ENCODE measurements at regions not wholly inside any gene's neighbourhood (a gene's known extent, or its start where the extent isn't known, plus 50 kb on each side); places are given as distances from the start of the nearest gene placed in this dataset.

GRCh38 chr4:124278477-124278876 lies 434.1 kb downstream of the ANKRD50 start:
- Mint-ChIP-seq H3K4me1 (no peaks in the 10 kb centered on the region), H3K9me3 (peaks cover 9% of the 10 kb centered on the region), H3K36me3 (ENCODE audit: low read depth) (peaks cover 9% of the 10 kb centered on the region), H3K27ac (ENCODE audit: unreplicated experiment) (no peak overlapping the region), H3K4me3 (no peak overlapping the region), H3K27me3 (ENCODE audit: low read depth) (no peaks in the 10 kb centered on the region)
- no peak for TF ChIP-seq CTCF (conservative IDR thresholded peaks at IDR 0.05)
- DNase-seq (ENCODE audit: low read depth, low spot score) = no peak

DNA sequence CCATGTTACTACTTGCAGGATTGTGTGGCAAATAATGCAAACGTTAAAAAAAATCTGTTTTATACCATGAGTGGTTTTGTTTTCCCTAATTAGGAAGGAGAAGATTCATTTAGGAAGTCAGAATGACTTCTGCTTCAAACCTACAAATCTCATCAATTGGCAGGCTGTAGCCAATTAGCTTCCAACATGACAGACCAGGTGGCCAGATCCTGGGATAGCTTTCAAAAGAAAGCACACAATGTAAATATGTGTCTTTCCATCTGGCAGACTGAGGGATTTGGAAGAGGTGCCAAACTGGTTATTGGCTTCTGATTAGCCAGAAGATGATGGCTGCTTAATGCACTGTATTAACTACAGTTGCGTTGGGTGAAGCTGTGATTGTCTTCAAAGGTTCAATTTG lies 432.8 kb downstream of the ANKRD50 start:
- Mint-ChIP-seq H3K36me3 (ENCODE audit: low read depth) (no peaks in the 10 kb centered on the region), H3K9me3 (no peaks in the 10 kb centered on the region), H3K27ac (ENCODE audit: unreplicated experiment) (no peak overlapping the region), H3K4me1 (no peaks in the 10 kb centered on the region), H3K27me3 (ENCODE audit: low read depth) (no peaks in the 10 kb centered on the region), H3K4me3 (no peak overlapping the region)
- TF ChIP-seq CTCF (conservative IDR thresholded peaks at IDR 0.05) = no peak
- no peak for DNase-seq (ENCODE audit: low read depth, low spot score)

DNA sequence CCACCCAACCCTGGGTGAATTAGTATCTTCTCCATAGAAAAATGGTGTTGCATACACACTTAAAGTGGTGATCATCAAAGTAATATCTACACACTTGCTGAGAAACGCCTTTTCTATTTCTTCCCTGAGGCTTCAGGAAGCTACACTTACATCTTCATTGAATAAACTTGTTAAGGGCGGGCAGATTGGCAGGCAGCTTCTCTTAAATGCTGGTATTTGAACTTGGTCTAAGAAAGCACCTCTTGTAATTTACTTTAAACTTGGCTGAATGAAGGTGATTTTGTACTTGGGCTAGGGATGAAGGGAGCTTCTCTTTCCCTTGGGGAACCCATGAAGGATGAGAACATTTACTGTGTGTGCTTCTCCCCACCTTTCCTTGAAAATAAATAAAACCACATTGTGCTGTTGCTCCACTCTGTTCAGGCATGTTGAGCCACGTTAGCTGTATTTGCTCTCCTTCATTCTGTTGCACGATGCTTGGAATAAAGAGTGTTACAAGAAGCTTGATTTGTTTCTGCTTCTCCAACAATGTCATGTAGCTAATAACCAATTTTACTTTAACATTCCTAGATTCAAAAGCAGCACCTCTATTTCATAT lies 430.1 kb downstream of the ANKRD50 start:
- DNase-seq (ENCODE audit: low read depth, low spot score) = no peak
- H3K9me3 Mint-ChIP-seq = peaks cover 2% of the 10 kb centered on the region
- no peak overlapping the region for H3K27ac Mint-ChIP-seq (ENCODE audit: unreplicated experiment)
- H3K4me3 Mint-ChIP-seq = no peak overlapping the region
- no peak for TF ChIP-seq CTCF (conservative IDR thresholded peaks at IDR 0.05)
- H3K27me3 Mint-ChIP-seq (ENCODE audit: low read depth) = no peaks in the 10 kb centered on the region
- H3K36me3 Mint-ChIP-seq (ENCODE audit: low read depth) = no peaks in the 10 kb centered on the region
- no peaks in the 10 kb centered on the region for H3K4me1 Mint-ChIP-seq

DNA sequence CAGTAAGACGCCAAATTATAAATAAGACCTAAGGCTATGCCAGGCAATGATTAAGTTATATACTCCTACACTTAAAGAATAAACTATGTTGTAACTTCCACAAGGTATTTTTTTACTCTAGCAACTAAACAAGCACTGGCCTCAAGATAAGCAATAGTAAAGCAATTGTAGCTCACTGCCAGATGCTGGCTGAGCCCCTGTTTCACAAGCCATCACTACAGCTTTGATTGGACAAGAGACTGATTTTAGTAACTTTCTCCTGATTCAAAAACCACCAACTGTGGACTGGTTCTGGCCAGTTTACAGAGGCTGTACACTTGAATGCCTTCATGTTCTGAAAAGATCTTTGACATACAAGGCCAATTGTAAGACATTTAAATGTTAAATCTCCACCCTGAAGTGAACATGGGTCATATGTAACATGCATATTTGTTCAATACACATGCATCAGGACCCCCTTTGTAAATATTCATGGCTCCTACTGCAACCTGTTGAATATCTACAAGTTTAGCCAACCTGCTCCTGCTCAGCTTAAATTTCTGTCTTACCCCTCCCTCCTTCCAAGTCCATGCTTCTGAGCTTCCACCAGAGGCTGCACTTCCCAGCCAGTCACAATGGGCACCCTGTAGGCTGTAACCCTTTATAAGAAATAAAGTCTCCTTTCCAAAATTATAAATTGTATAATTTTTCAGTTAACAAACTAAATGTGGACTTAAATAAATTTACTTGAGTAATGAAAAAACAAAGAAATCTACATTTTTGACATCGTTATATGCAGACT lies 423.6 kb downstream of the ANKRD50 start:
- H3K4me1 Mint-ChIP-seq = no peaks in the 10 kb centered on the region
- no peak for DNase-seq (ENCODE audit: low read depth, low spot score)
- TF ChIP-seq CTCF (conservative IDR thresholded peaks at IDR 0.05) = no peak
- peaks cover 8% of the 10 kb centered on the region for H3K9me3 Mint-ChIP-seq
- H3K36me3 Mint-ChIP-seq (ENCODE audit: low read depth) = peaks cover 4% of the 10 kb centered on the region
- no peaks in the 10 kb centered on the region for H3K27me3 Mint-ChIP-seq (ENCODE audit: low read depth)
- H3K4me3 Mint-ChIP-seq = no peak overlapping the region
- no peak overlapping the region for H3K27ac Mint-ChIP-seq (ENCODE audit: unreplicated experiment)

DNA sequence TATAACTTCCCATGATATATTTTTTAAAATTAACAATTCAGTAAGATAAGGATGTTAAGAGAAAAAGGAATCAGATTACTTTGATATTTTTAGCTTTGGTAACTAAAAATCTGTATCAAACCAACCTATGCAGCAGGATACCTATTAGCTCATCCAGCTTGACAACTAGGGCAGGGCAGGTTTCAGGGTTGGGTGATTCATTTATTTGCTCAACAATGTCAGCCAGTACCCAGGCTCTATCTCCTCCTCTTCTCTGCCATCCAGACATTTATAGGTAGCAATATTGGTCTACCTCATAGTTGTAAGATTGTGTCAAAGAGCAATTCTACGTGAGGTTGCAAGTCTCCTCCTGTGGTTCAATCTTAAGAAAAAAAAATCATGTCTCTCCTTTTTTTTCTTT lies 421.9 kb downstream of the ANKRD50 start:
- Mint-ChIP-seq H3K27me3 (ENCODE audit: low read depth) (no peaks in the 10 kb centered on the region), H3K27ac (ENCODE audit: unreplicated experiment) (no peak overlapping the region), H3K36me3 (ENCODE audit: low read depth) (peaks cover 4% of the 10 kb centered on the region), H3K9me3 (peaks cover 10% of the 10 kb centered on the region), H3K4me3 (no peak overlapping the region), H3K4me1 (no peaks in the 10 kb centered on the region)
- DNase-seq (ENCODE audit: low read depth, low spot score) = no peak
- no peak for TF ChIP-seq CTCF (conservative IDR thresholded peaks at IDR 0.05)
